Naive thymus-derived CD8-positive, alpha-beta T cell (primary cell): ENCODE measurements at regions not wholly inside any gene's neighbourhood (a gene's known extent, or its start where the extent isn't known, plus 50 kb on each side); places are given as distances from the start of the nearest gene placed in this dataset.

ENCODE experiments used
- ATAC-seq, 2 donors: fragments of 150-1000 bp; cut with Tn5 transposase in 1 of 2; sonication (Bioruptor Pico), chemical (Tn5 transposase) in 1 of 2; 1 replicate in 1 of 2; 2 replicates in 1 of 2; pipeline ENCODE4 v1.10.0; 2021; ENCODE audit warnings: mild to moderate bottlenecking in 2 of 2, moderate library complexity in 2 of 2
- POLR2A ChIA-PET: fragments of 350-600 bp; sonication (Branson Sonifier 250); formaldehyde crosslinking; loops from one replicate; lab custom pipeline; 2021; ENCODE audit warnings: antibody characterized with exemption; lab: Charles Lee
- DNase-seq, 10 donors: peaks; one replicate each; pipeline versions ENCODE4 v3.0.0 to v3.0.0-alpha.2; 2020 to 2022
- H3K27ac Mint-ChIP-seq, 10 donors: one replicate each; pipeline ENCODE4 v1.8.0; 2020 to 2022; ENCODE audit warnings: mild to moderate bottlenecking in 10 of 10, mixed read lengths in 10 of 10, moderate library complexity in 4 of 10, inconsistent platforms in 1 of 10
- H3K27me3 Mint-ChIP-seq, 5 donors: one replicate each; pipeline ENCODE4 v1.8.0; 2021 to 2022; ENCODE audit warnings: mixed read lengths in 5 of 5
- H3K36me3 Mint-ChIP-seq, 3 donors: one replicate each; pipeline ENCODE4 v1.8.0; 2020 to 2022; ENCODE audit warnings: mixed read lengths in 3 of 3, mild to moderate bottlenecking in 2 of 3, inconsistent platforms in 1 of 3
- H3K4me1 Mint-ChIP-seq, 4 donors: one replicate each; pipeline ENCODE4 v1.8.0; 2021 to 2022; ENCODE audit warnings: mixed read lengths in 4 of 4
- H3K4me3 Mint-ChIP-seq, 10 donors: one replicate each; pipeline ENCODE4 v1.8.0; 2020 to 2022; ENCODE audit warnings: mild to moderate bottlenecking in 10 of 10, mixed read lengths in 10 of 10, moderate library complexity in 6 of 10, inconsistent platforms in 1 of 10
- H3K9me3 Mint-ChIP-seq, 9 donors: one replicate each; pipeline ENCODE4 v1.8.0; 2020 to 2022; ENCODE audit warnings: mixed read lengths in 9 of 9, mild to moderate bottlenecking in 3 of 9, inconsistent platforms in 1 of 9, moderate library complexity in 1 of 9

- no peak overlapping the region for H3K27ac Mint-ChIP-seq
- peaks cover 0 to 7% (median 2%) of the 10 kb centered on the region in 9 donors for H3K9me3 Mint-ChIP-seq
- no peak overlapping the region for H3K4me3 Mint-ChIP-seq
- ATAC-seq = no peak
- POLR2A ChIA-PET = no interaction called here
- H3K4me1 Mint-ChIP-seq = no peaks in the 10 kb centered on the region
- peaks cover 0 to 10% (median 0%) of the 10 kb centered on the region in 5 donors for H3K27me3 Mint-ChIP-seq
- DNase-seq = no peak
- H3K36me3 Mint-ChIP-seq = no peaks in the 10 kb centered on the region
Measured at GRCh38 chr16:8355675-8356074, 234.6 kb downstream of the TMEM114 start.

GRCh38 chr16:8346294-8346693 lies 244.0 kb downstream of the TMEM114 start:
- Mint-ChIP-seq H3K4me3 (no peak overlapping the region), H3K36me3 (no peaks in the 10 kb centered on the region), H3K27ac (no peak overlapping the region), H3K4me1 (no peaks in the 10 kb centered on the region), H3K9me3 (peaks cover 0 to 18% (median 9%) of the 10 kb centered on the region in 9 donors), H3K27me3 (peaks cover 0 to 3% (median 2%) of the 10 kb centered on the region in 5 donors)
- POLR2A ChIA-PET = no interaction called here
- DNase-seq (no peak), ATAC-seq (no peak)

DNA sequence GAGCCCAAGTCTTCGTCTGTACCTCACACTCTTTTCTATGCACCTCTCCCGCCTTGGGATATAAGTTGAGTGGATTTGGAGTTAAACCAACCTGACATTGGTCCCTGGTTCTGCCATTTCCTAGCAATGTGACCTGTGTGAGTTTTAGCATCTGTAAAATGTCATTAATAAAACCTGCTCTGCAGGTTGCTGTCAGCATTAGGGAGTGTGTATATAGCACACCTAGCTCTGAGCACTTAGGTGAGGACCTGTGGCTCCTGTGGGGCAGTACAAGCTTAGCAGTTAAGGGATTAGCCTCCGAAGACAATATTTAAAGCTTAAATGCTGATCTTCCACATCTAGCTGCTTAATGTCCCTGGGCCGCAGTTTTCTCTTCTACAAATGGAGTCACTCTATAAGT lies 248.0 kb downstream of the TMEM114 start:
- Mint-ChIP-seq H3K4me3 (no peak overlapping the region), H3K27me3 (peaks cover 0 to 3% (median 2%) of the 10 kb centered on the region in 5 donors), H3K27ac (no peak overlapping the region), H3K4me1 (no peaks in the 10 kb centered on the region), H3K36me3 (peaks cover 0 to 7% (median 0%) of the 10 kb centered on the region in 3 donors), H3K9me3 (peaks cover 0 to 21% (median 9%) of the 10 kb centered on the region in 9 donors)
- DNase-seq (no peak), ATAC-seq (no peak)
- POLR2A ChIA-PET = no interaction called here

- no peak for DNase-seq
- Mint-ChIP-seq H3K36me3 (peaks cover 0 to 4% (median 0%) of the 10 kb centered on the region in 3 donors), H3K27ac (no peak overlapping the region), H3K27me3 (no peaks in the 10 kb centered on the region), H3K4me3 (no peak overlapping the region), H3K9me3 (peaks cover 0 to 28% (median 3%) of the 10 kb centered on the region in 9 donors), H3K4me1 (no peaks in the 10 kb centered on the region)
- ATAC-seq = no peak
- POLR2A ChIA-PET = no interaction called here
Measured at GRCh38 chr16:8330761-8331160, 259.6 kb downstream of the TMEM114 start.

DNA sequence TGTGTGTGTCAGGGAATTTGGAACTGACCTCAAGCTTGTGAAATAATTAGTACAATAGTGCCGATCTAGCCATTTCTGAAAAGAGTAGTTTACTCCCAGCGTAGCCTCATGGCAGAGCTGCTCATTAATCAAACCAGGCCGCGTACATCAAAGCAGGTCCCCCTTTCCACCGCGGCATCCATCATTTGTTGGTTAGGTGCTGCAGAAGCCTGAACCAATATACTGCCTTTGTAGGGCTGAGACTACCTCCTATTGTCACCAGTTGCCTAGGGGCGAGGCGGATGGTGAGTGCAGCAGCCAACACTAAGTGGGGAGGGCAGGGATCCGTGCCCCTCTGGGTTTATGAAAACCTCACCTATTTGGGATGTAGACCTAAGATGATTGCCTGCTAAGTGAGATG lies 264.1 kb downstream of the TMEM114 start:
- peaks cover 0 to 25% (median 6%) of the 10 kb centered on the region in 9 donors for H3K9me3 Mint-ChIP-seq
- no peak for ATAC-seq
- no peak overlapping the region for H3K27ac Mint-ChIP-seq
- no peaks in the 10 kb centered on the region for H3K4me1 Mint-ChIP-seq
- H3K27me3 Mint-ChIP-seq = peaks cover 0 to 4% (median 0%) of the 10 kb centered on the region in 5 donors
- H3K4me3 Mint-ChIP-seq = no peak overlapping the region
- no peak for DNase-seq
- POLR2A ChIA-PET = no interaction called here
- H3K36me3 Mint-ChIP-seq = no peaks in the 10 kb centered on the region

GRCh38 chr16:8323153-8323552 lies 267.2 kb downstream of the TMEM114 start:
- Mint-ChIP-seq H3K27ac (no peak overlapping the region), H3K36me3 (no peaks in the 10 kb centered on the region), H3K9me3 (peaks cover 0 to 34% (median 7%) of the 10 kb centered on the region in 9 donors), H3K27me3 (peaks cover 0 to 4% (median 0%) of the 10 kb centered on the region in 5 donors), H3K4me1 (no peaks in the 10 kb centered on the region), H3K4me3 (no peak overlapping the region)
- POLR2A ChIA-PET = no interaction called here
- DNase-seq (no peak), ATAC-seq (no peak)

- POLR2A ChIA-PET = no interaction called here
- no peak for DNase-seq
- Mint-ChIP-seq H3K27me3 (peaks cover 0 to 4% (median 0%) of the 10 kb centered on the region in 5 donors), H3K36me3 (no peaks in the 10 kb centered on the region), H3K4me3 (no peak overlapping the region), H3K4me1 (no peaks in the 10 kb centered on the region), H3K9me3 (peaks cover 0 to 25% (median 7%) of the 10 kb centered on the region in 9 donors), H3K27ac (no peak overlapping the region)
- ATAC-seq = no peak
Measured at GRCh38 chr16:8320131-8320530, 270.2 kb downstream of the TMEM114 start.

GRCh38 chr16:8310816-8311215 lies 279.5 kb downstream of the TMEM114 start:
- no peak for ATAC-seq
- Mint-ChIP-seq H3K27ac (no peak overlapping the region), H3K4me1 (no peaks in the 10 kb centered on the region), H3K9me3 (peaks cover 1 to 17% (median 8%) of the 10 kb centered on the region in 9 donors), H3K27me3 (peaks cover 0 to under 1% (median 0%) of the 10 kb centered on the region in 5 donors), H3K4me3 (no peak overlapping the region), H3K36me3 (no peaks in the 10 kb centered on the region)
- no peak for DNase-seq
- POLR2A ChIA-PET = no interaction called here

- ATAC-seq (no peak), DNase-seq (no peak)
- peaks cover 0 to 4% (median 0%) of the 10 kb centered on the region in 5 donors for H3K27me3 Mint-ChIP-seq
- no peak overlapping the region for H3K27ac Mint-ChIP-seq
- H3K4me3 Mint-ChIP-seq = no peak overlapping the region
- H3K36me3 Mint-ChIP-seq = no peaks in the 10 kb centered on the region
- POLR2A ChIA-PET = no interaction called here
- no peaks in the 10 kb centered on the region for H3K4me1 Mint-ChIP-seq
- peaks cover 1 to 17% (median 8%) of the 10 kb centered on the region in 9 donors for H3K9me3 Mint-ChIP-seq
Measured at GRCh38 chr16:8310323-8310722, 280.0 kb downstream of the TMEM114 start.

DNA sequence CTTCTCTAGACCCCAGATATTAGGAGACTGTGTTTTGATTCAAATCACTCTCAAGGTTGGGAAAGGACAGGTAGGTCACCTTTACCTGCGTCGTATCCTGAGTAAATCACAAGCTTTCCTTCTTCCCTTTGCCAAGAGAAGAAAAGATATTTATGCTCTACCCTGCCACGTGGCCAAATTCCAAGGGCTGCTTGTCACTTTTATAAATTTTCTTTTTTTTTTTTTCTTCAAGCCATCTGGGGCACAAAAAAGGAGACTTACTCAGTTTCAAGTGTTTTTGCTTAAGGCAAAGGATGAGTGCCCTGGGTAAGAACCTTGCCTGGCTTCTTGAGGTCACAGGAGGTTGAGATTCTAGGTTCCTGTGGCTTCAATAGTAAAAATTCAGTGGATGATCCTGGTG lies 285.1 kb downstream of the TMEM114 start:
- H3K27me3 Mint-ChIP-seq = peaks cover 0 to 4% (median 0%) of the 10 kb centered on the region in 5 donors
- ATAC-seq (no peak), DNase-seq (no peak)
- H3K9me3 Mint-ChIP-seq = peaks cover 0 to 27% (median 11%) of the 10 kb centered on the region in 9 donors
- no peaks in the 10 kb centered on the region for H3K36me3 Mint-ChIP-seq
- no peaks in the 10 kb centered on the region for H3K4me1 Mint-ChIP-seq
- no peak overlapping the region for H3K4me3 Mint-ChIP-seq
- POLR2A ChIA-PET = no interaction called here
- no peak overlapping the region for H3K27ac Mint-ChIP-seq

- POLR2A ChIA-PET = no interaction called here
- no peak for ATAC-seq
- Mint-ChIP-seq H3K9me3 (peaks cover 0 to 28% (median 9%) of the 10 kb centered on the region in 9 donors), H3K27me3 (no peaks in the 10 kb centered on the region), H3K4me3 (no peak overlapping the region), H3K36me3 (no peaks in the 10 kb centered on the region), H3K27ac (no peak overlapping the region), H3K4me1 (no peaks in the 10 kb centered on the region)
- DNase-seq = no peak
Measured at GRCh38 chr16:8299635-8300034, 290.7 kb downstream of the TMEM114 start.

DNA sequence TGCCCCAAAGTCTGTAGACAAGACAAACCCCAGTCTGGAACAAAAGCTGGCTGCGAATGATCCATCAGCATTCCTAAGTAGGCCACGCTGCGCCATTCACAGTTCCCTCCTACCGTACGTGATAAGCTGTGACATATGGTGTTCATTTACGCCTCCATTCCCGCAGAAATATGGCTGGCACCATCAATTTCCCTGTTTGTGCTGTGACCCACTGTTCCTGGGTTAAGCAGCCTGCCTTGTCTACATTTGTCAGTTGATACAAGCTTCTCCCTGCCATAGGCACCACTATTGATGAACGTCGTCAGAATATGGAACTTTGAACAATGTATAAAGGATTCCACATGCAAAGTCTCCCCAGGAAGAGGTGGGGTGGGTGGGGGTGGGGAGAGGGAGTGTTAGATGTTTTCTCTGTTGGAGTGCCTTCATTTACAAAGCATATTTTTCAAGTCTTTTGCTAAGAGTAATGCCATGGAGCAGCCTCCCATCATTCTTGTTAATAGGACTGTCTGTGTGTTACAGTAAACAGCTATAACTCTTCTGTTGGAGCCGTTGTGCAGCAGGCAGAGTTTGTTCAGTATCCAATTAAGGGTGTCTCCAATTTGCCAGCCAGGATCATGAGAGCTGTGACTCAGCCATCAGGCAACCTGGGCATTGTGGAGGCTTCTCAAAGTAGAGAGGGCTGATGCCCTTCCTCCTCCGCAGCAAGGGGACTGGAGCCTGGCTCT lies 294.6 kb downstream of the TMEM114 start:
- H3K27ac Mint-ChIP-seq = no peak overlapping the region
- H3K9me3 Mint-ChIP-seq = peaks cover 0 to 21% (median 8%) of the 10 kb centered on the region in 9 donors
- no peak for DNase-seq
- no peaks in the 10 kb centered on the region for H3K36me3 Mint-ChIP-seq
- H3K27me3 Mint-ChIP-seq = no peaks in the 10 kb centered on the region
- H3K4me1 Mint-ChIP-seq = no peaks in the 10 kb centered on the region
- no peak for ATAC-seq
- POLR2A ChIA-PET = no interaction called here
- H3K4me3 Mint-ChIP-seq = no peak overlapping the region

GRCh38 chr16:8293413-8293812 lies 296.9 kb downstream of the TMEM114 start:
- Mint-ChIP-seq H3K9me3 (peaks cover 0 to 25% (median 8%) of the 10 kb centered on the region in 9 donors), H3K36me3 (no peaks in the 10 kb centered on the region), H3K27ac (no peak overlapping the region), H3K4me1 (no peaks in the 10 kb centered on the region), H3K4me3 (no peak overlapping the region), H3K27me3 (peaks cover 0 to 4% (median 3%) of the 10 kb centered on the region in 5 donors)
- ATAC-seq = no peak
- POLR2A ChIA-PET = no interaction called here
- DNase-seq = no peak

GRCh38 chr16:8292271-8292670 lies 298.0 kb downstream of the TMEM114 start:
- ATAC-seq = no peak
- H3K9me3 Mint-ChIP-seq = peaks cover 0 to 18% (median 8%) of the 10 kb centered on the region in 9 donors
- POLR2A ChIA-PET = no interaction called here
- H3K27me3 Mint-ChIP-seq = peaks cover 0 to 4% (median 3%) of the 10 kb centered on the region in 5 donors
- no peaks in the 10 kb centered on the region for H3K36me3 Mint-ChIP-seq
- no peak overlapping the region for H3K27ac Mint-ChIP-seq
- no peak for DNase-seq
- no peaks in the 10 kb centered on the region for H3K4me1 Mint-ChIP-seq
- no peak overlapping the region for H3K4me3 Mint-ChIP-seq
